ENCODE measurements at regions not wholly inside any gene's neighbourhood (a gene's known extent, or its start where the extent isn't known, plus 50 kb on each side); places are given as distances from the start of the nearest gene placed in this dataset.

DNA sequence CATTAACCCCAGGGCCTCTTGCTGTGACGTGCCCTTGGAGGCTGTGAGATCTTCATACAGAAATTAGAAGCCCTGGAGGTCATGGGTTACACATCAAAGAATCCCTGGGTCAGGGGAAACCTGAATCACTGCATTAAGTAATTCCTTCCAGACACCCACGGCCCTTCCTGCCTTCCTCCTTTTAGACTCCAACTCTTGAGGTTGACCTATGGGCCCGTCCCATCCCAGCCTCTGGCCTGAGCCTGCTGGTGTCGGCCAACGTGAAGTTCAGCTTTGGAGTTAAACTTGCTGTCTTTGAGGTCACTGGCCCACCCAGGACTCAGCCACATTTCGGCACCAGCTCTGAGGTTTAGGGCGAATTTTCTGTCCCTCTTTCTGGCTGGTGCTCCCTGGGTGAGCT, 198.3 kb downstream of the ACKR3 start:
- Mint-ChIP-seq H3K27me3 (peaks cover 4% of the 10 kb centered on the region), H3K4me1 (no peaks in the 10 kb centered on the region), H3K9me3 (no peaks in the 10 kb centered on the region), H3K4me3 (no peak overlapping the region), H3K36me3 (no peaks in the 10 kb centered on the region), H3K27ac (no peak overlapping the region)
- DNase-seq (no peak), ATAC-seq (ENCODE audit: low read depth) (no peak)
- POLR2A ChIA-PET = no interaction called here

DNA sequence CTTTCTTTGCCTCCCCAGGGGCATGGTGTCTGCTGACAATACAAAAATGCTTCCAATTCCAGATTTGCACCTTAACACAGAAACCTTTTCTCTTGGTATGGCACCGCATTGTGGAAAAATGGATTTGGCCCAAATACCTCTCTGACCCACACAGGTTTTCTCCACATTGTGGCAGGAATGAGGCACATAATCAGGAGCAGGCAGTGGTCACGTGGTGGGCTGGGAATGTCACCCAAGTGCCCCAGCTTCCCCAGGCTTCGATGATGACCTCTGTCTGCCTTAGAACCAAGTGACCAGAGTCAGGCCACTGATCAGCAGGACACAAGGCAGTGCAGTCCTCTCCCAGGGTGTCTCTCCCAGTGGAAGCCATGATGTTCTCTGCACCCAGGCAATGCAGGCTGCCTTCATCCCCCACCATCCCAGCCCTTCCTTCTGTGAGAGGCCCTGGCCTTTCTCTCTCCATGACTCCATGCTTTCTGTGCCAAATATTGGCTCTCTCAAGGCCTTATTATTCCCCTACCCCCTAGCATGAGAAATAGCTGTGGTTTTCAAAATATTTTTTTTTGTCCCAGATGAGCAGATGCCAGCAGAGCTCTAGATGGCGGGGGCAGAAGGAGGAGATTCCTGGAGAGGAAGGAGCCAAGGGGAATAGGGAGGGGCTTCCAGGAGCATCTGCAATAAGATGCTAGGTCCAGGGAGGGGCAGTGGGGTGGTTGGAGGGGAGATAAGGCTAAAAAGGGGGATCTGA, 198.9 kb downstream of the ACKR3 start:
- no peak for ATAC-seq (ENCODE audit: low read depth)
- H3K27ac Mint-ChIP-seq = no peak overlapping the region
- no peaks in the 10 kb centered on the region for H3K9me3 Mint-ChIP-seq
- no peak overlapping the region for H3K4me3 Mint-ChIP-seq
- no peaks in the 10 kb centered on the region for H3K36me3 Mint-ChIP-seq
- DNase-seq = no peak
- peaks cover 4% of the 10 kb centered on the region for H3K27me3 Mint-ChIP-seq
- POLR2A ChIA-PET = no interaction called here
- H3K4me1 Mint-ChIP-seq = no peaks in the 10 kb centered on the region

DNA sequence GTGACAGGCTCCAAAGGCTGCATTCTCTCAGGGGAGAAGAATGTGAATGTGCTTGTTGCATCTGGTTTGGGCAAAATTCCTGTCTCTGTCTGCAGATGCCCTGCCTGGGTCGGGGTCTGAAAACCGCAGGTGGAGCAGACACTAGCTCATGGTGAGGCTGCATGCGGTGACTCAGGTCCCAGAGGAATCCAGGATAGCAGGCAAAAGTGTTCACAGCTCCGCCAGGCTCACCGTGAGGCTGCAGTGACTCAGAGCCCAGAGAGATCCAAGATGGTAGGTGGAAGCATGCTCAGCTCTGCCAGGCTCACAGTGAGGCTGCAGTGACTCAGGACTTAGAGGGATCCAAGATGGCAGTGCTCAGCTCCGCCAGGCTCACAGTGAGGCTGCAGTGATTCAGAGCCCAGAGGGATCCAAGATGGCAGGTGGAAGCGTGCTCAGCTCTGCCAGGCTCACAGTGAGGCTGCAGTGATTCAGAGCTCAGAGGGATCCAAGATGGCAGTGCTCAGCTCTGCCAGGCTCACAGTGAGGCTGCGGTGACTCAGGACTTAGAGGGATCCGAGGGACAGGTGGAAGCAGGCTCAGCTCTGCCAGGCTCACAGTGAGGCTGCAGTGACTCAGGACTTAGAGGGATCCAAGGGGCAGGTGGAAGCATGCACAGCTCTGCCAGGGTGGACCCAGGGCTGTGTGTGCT, 200.5 kb downstream of the ACKR3 start:
- no peak overlapping the region for H3K4me3 Mint-ChIP-seq
- POLR2A ChIA-PET = no interaction called here
- no peaks in the 10 kb centered on the region for H3K4me1 Mint-ChIP-seq
- H3K36me3 Mint-ChIP-seq = no peaks in the 10 kb centered on the region
- DNase-seq (no peak), ATAC-seq (ENCODE audit: low read depth) (no peak)
- H3K27me3 Mint-ChIP-seq = peaks cover 3% of the 10 kb centered on the region
- no peaks in the 10 kb centered on the region for H3K9me3 Mint-ChIP-seq
- H3K27ac Mint-ChIP-seq = no peak overlapping the region

DNA sequence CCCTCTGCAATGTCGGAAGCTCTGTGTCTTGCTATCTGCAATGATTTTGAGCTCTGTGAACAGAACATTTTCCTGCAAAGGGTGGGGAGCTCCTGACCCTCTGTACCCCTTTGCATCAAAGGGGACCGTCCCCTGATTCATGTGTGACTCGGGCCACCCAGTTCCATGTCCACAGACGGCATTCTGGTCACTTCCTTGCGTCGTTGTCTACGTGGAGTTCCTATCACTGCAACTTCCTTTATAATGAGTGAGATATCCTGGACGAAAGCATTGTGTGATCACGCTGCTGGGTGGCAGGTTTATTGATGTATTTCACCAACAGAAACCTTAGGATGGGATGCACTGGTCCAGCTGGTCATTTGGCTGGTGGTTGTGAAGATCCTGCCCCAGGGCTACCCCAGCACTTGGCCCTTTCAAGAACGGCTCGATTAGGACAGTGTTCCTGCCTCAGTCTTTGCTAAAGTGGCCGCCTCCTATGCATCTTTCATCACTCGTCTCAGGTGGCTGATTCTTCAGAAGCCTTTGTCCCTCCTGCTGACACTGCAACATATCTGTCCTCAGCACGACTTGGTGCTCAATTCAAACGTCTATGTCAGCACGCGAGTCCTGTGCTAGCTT, 202.7 kb downstream of the ACKR3 start:
- Mint-ChIP-seq H3K4me1 (no peaks in the 10 kb centered on the region), H3K27ac (no peak overlapping the region), H3K4me3 (no peak overlapping the region), H3K27me3 (peaks cover 2% of the 10 kb centered on the region), H3K9me3 (no peaks in the 10 kb centered on the region), H3K36me3 (no peaks in the 10 kb centered on the region)
- DNase-seq (no peak), ATAC-seq (ENCODE audit: low read depth) (no peak)
- POLR2A ChIA-PET = no interaction called here

DNA sequence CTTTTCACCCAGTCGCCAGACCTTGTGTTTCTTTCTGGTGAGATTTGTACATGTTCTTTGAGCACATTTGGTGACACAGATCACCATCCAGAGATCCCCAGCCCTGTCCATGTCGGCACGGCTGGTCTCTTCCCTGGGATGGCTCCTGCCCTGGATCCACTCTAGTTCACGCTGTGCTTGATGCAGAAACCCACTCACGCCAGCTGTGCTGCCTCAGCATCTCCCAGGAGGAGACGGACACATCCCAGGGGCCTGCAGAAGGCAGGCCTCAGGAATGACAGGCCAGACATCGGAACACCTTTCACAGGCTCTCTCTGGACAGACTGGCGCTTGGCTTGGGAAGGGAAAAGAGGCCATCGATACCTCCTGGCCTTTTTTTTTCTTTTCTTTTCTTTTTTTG, 203.6 kb downstream of the ACKR3 start:
- Mint-ChIP-seq H3K27me3 (peaks cover 2% of the 10 kb centered on the region), H3K27ac (no peak overlapping the region), H3K9me3 (no peaks in the 10 kb centered on the region), H3K4me1 (no peaks in the 10 kb centered on the region), H3K36me3 (no peaks in the 10 kb centered on the region), H3K4me3 (no peak overlapping the region)
- ATAC-seq (ENCODE audit: low read depth) (no peak), DNase-seq (no peak)
- POLR2A ChIA-PET = no interaction called here

DNA sequence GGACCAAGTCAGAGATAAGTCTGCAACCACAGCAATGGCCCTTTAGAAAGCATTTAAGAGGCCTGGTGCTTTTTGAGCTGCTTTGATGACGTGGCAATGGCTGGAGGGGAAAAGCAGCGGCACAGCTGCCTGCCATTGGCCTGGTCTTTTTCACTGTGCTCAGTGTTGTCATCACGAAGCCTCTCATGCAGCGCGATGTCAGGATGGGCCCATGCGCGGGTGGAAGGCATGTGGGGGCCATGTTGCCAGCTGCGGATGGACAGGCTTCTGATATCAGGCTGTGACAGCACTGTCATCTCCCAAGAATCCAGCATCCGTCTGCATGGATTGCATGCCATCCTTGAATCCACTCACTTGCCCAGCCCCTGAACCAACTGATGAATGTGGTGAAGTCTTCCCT, 204.5 kb downstream of the ACKR3 start:
- Mint-ChIP-seq H3K27ac (no peak overlapping the region), H3K4me3 (no peak overlapping the region), H3K36me3 (no peaks in the 10 kb centered on the region), H3K9me3 (no peaks in the 10 kb centered on the region), H3K4me1 (no peaks in the 10 kb centered on the region), H3K27me3 (peaks cover 2% of the 10 kb centered on the region)
- POLR2A ChIA-PET = no interaction called here
- DNase-seq = no peak
- ATAC-seq (ENCODE audit: low read depth) = no peak

DNA sequence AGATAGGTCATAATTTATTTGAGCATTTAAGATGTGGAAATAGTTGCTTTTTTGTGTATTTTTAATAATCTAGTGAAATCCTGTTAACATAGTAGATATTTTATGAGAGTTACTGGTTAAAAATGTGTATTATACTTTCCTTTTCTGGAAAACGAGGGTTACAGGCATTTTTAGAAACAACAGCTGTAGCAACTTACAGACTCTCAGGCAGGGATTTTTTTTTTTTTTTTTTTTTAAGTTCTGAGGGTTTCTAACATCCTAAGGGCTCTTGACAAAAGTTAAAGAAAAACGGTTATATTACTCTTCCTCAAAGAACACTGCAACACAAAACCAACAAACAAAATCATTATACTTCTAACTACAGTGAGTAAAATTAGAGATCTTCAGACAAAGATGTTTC, 205.9 kb downstream of the ACKR3 start:
- Mint-ChIP-seq H3K36me3 (no peaks in the 10 kb centered on the region), H3K27ac (no peak overlapping the region), H3K9me3 (no peaks in the 10 kb centered on the region), H3K27me3 (peaks cover 4% of the 10 kb centered on the region), H3K4me3 (no peak overlapping the region), H3K4me1 (no peaks in the 10 kb centered on the region)
- ATAC-seq (ENCODE audit: low read depth) (no peak), DNase-seq (no peak)
- POLR2A ChIA-PET = no interaction called here

DNA sequence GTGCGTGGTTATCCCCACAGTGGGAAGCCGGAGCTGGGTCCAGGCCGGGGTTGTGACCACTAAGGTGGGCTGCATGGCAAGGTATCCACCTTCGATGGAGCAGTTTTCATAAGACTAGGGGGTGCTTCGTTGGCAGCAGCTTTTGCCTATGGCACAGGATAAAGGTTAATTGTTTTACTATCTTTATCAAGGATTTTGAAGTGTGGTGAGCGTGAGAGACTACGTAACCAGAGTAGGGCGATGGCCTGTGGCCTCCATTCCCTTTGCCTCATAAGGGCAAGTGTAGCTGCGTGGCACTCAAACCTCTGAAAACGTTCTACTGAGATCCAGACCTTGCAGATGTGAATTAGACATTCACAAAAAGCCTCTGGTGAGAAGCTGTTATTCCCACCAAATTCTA, 206.6 kb downstream of the ACKR3 start:
- H3K36me3 Mint-ChIP-seq = no peaks in the 10 kb centered on the region
- no peak overlapping the region for H3K4me3 Mint-ChIP-seq
- DNase-seq (no peak), ATAC-seq (ENCODE audit: low read depth) (no peak)
- H3K27ac Mint-ChIP-seq = no peak overlapping the region
- peaks cover 4% of the 10 kb centered on the region for H3K27me3 Mint-ChIP-seq
- H3K4me1 Mint-ChIP-seq = no peaks in the 10 kb centered on the region
- no peaks in the 10 kb centered on the region for H3K9me3 Mint-ChIP-seq
- POLR2A ChIA-PET = no interaction called here

DNA sequence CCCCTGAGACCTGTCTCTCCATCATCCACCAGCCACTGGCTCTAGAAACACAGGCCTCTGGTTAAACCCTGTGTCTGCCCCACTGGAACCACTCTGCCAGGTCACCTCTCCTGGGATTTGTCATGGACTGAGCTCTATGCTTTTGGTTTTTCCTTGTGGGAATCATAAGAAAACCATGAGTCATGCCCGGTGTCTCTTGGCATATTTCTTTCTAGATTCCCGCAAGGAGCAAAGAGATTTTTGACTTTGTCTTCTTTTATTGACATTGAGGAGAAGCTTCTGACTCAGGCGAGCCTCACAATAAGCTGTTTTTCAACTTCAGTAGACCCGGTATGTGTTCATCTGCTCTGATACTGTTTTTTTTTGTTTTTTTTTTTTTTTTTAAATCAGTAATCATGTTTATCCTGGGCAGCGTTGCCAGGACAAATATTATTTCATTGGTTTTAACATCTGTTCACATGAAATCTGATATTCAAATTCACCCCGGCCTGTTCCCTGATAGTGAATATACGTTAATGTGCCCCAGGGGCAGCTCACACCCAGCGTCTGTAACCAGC, 207.1 kb downstream of the ACKR3 start:
- no peak overlapping the region for H3K27ac Mint-ChIP-seq
- DNase-seq (no peak), ATAC-seq (ENCODE audit: low read depth) (no peak)
- no peaks in the 10 kb centered on the region for H3K4me1 Mint-ChIP-seq
- POLR2A ChIA-PET = no interaction called here
- no peaks in the 10 kb centered on the region for H3K9me3 Mint-ChIP-seq
- peaks cover 4% of the 10 kb centered on the region for H3K27me3 Mint-ChIP-seq
- H3K4me3 Mint-ChIP-seq = no peak overlapping the region
- no peaks in the 10 kb centered on the region for H3K36me3 Mint-ChIP-seq

DNA sequence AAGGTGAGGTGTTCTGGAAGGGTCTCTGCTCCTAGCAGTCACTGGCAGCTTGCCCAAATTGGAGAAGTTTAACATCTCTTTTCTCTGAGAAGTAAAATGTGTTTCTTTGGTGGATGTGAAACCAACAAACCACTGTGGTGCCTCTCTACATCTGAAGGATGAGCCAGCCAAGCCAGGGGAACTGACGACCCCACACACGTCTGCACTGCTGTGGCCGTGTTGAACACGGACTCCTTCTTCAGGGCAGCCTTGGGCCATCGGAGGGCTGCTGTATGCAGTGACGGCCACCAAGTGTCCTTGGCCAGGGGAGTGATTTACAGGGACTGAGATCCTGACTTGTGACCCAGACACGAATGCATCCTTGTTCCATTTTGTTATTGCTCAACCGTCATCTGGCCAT, 207.8 kb downstream of the ACKR3 start:
- Mint-ChIP-seq H3K4me3 (no peak overlapping the region), H3K36me3 (no peaks in the 10 kb centered on the region), H3K4me1 (no peaks in the 10 kb centered on the region), H3K9me3 (no peaks in the 10 kb centered on the region), H3K27me3 (peaks cover 4% of the 10 kb centered on the region), H3K27ac (no peak overlapping the region)
- ATAC-seq (ENCODE audit: low read depth) (no peak), DNase-seq (no peak)
- POLR2A ChIA-PET = no interaction called here

DNA sequence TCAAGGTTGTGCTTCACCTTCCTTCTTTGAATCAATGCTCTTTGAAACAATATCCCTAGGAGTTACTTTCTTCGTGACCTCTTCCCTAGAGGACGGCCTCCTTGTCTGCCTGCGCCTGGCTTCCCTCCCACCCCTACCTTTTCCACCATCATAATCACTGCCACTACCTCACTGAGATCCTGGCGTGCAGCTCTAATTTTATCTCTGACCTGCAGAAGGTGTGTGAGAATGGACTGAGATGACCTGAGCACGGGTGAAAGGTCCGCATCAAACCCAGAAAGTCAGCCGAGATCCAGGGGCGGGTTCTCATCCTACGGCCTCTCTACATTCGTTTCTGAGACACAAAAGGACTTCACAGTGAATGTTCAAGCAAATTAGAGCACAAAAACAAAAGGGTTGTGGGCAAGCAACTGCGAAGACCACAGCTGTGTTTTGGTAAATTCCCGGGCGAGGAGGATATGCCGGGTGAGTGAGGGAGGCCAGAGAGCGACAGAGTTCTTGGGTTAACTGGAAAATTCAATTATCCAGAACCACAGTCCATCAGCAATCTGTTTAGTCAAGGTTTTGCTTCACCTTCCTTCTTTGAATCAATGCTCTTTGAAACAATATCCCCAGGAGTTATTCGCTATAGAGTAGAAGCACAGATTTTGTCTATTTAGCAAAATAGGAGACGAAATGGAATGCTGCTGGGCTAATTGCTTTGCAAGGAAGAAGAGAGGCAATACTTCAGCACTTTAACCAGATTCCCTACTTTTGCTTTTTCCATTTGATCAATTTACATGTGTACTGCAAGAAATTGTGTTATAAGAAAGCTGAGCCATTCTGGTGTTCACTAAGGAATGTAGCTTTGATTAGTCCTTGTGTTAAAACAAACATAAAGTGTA, 212.6 kb downstream of the ACKR3 start:
- H3K36me3 Mint-ChIP-seq = no peaks in the 10 kb centered on the region

DNA sequence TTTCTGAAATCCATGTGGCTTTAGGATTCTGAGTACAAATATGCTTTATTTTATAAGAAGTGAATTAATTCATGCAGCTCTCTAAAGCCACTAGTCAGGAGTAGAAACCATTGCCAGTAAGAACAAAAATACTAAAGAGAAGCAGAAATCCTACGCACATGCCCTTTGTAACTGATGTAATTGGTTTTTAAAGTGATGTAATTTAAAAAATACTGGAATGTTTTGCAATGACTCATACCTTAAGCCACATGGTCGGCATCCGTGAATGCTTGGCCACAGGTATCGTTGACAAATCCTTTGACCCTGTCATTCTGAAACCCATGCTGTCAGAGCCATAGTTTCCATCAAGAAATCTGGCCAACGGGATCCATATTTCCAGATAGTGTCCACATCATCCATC, 213.3 kb downstream of the ACKR3 start:
- ATAC-seq (ENCODE audit: low read depth) (no peak), DNase-seq (no peak)
- Mint-ChIP-seq H3K4me3 (no peak overlapping the region), H3K4me1 (no peaks in the 10 kb centered on the region), H3K9me3 (no peaks in the 10 kb centered on the region), H3K27ac (no peak overlapping the region), H3K36me3 (no peaks in the 10 kb centered on the region), H3K27me3 (peaks cover 7% of the 10 kb centered on the region)
- POLR2A ChIA-PET = no interaction called here

More for the DNA sequence above, 212.6 kb downstream of the ACKR3 start:
- Mint-ChIP-seq H3K9me3 (no peaks in the 10 kb centered on the region), H3K4me1 (no peaks in the 10 kb centered on the region), H3K27me3 (peaks cover 7% of the 10 kb centered on the region), H3K27ac (no peak overlapping the region), H3K4me3 (no peak overlapping the region)
- no peak for ATAC-seq (ENCODE audit: low read depth)
- no peak for DNase-seq
- POLR2A ChIA-PET = no interaction called here

DNA sequence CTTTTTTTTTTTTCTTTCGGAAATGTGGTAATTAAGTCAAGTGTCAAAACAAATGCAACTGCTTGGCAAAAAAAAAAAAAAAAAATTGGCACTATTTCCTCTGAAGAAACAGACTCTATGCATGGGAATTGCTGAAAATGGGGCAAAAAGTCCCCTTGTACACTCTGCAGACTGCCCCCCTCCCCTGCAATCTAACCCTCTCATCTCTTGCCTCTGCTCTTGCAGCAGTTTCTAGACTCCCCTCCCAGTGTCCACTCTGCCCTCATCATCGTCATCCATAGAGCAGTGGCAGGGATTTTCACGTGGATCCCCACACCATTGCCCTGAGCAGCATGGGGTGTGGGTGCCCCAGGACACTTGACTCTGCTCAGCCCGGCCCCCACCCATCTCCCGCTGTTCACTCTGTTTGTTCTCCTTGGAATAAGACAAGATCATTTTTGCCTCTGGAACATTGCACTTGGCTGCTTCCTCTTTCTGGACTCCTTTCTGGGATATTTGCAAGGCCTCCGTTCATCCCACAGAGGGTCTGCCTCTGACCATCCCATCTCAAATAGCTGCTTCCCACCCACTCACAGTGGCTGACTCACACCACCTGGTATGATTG, 213.9 kb downstream of the ACKR3 start:
- ATAC-seq (ENCODE audit: low read depth) (no peak), DNase-seq (no peak)
- H3K27me3 Mint-ChIP-seq = peaks cover 10% of the 10 kb centered on the region
- no peak overlapping the region for H3K4me3 Mint-ChIP-seq
- POLR2A ChIA-PET = no interaction called here
- no peak overlapping the region for H3K27ac Mint-ChIP-seq
- no peaks in the 10 kb centered on the region for H3K9me3 Mint-ChIP-seq
- H3K36me3 Mint-ChIP-seq = no peaks in the 10 kb centered on the region
- H3K4me1 Mint-ChIP-seq = no peaks in the 10 kb centered on the region
